ENCODE measurements at regions not wholly inside any gene's neighbourhood (a gene's known extent, or its start where the extent isn't known, plus 50 kb on each side); places are given as distances from the start of the nearest gene placed in this dataset.

DNA sequence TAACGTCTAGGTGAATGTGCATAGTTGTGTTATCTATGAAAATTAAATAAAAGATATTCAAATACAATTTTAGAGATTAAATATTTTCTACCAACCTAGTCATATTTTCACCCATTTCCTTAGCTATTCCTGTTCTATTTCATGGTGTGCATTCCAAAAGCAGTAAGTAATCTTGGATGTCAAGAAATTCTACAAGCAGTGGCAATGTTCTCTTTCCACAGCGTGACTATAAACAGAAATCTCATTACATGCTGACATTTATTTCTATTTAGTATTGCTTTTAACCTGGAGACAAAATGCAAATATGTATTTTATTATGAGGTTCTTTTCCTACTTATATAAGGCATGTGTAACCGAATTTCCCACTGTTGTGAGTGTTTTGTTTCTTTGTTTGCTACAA is 510.0 kb downstream of the ACTL7B start:
- TF ChIP-seq, protein P1, sequence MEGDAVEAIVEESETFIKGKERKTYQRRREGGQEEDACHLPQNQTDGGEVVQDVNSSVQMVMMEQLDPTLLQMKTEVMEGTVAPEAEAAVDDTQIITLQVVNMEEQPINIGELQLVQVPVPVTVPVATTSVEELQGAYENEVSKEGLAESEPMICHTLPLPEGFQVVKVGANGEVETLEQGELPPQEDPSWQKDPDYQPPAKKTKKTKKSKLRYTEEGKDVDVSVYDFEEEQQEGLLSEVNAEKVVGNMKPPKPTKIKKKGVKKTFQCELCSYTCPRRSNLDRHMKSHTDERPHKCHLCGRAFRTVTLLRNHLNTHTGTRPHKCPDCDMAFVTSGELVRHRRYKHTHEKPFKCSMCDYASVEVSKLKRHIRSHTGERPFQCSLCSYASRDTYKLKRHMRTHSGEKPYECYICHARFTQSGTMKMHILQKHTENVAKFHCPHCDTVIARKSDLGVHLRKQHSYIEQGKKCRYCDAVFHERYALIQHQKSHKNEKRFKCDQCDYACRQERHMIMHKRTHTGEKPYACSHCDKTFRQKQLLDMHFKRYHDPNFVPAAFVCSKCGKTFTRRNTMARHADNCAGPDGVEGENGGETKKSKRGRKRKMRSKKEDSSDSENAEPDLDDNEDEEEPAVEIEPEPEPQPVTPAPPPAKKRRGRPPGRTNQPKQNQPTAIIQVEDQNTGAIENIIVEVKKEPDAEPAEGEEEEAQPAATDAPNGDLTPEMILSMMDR (IDR thresholded peaks at IDR 0.05), result no peak
- TF ChIP-seq POLR2A (IDR thresholded peaks at IDR 0.05) (no peak), POLR2AphosphoS5 (IDR thresholded peaks at IDR 0.05; ENCODE audit: insufficient read depth in 1 of 2, low read depth in 1 of 2) (no peak)

Measured in vagina (tissue), 2 donors.